ENCODE measurements at regions not wholly inside any gene's neighbourhood (a gene's known extent, or its start where the extent isn't known, plus 50 kb on each side); places are given as distances from the start of the nearest gene placed in this dataset.

GRCh38 chr1:239306426-239306825 is 79.9 kb upstream of the CHRM3 start:
- H3K27ac ChIP-seq: no peak overlapping the region
- TF ChIP-seq, protein P1, sequence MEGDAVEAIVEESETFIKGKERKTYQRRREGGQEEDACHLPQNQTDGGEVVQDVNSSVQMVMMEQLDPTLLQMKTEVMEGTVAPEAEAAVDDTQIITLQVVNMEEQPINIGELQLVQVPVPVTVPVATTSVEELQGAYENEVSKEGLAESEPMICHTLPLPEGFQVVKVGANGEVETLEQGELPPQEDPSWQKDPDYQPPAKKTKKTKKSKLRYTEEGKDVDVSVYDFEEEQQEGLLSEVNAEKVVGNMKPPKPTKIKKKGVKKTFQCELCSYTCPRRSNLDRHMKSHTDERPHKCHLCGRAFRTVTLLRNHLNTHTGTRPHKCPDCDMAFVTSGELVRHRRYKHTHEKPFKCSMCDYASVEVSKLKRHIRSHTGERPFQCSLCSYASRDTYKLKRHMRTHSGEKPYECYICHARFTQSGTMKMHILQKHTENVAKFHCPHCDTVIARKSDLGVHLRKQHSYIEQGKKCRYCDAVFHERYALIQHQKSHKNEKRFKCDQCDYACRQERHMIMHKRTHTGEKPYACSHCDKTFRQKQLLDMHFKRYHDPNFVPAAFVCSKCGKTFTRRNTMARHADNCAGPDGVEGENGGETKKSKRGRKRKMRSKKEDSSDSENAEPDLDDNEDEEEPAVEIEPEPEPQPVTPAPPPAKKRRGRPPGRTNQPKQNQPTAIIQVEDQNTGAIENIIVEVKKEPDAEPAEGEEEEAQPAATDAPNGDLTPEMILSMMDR (conservative IDR thresholded peaks at IDR 0.05): no peak
- TF ChIP-seq ZFX (IDR thresholded peaks at IDR 0.05): no peak

DNA sequence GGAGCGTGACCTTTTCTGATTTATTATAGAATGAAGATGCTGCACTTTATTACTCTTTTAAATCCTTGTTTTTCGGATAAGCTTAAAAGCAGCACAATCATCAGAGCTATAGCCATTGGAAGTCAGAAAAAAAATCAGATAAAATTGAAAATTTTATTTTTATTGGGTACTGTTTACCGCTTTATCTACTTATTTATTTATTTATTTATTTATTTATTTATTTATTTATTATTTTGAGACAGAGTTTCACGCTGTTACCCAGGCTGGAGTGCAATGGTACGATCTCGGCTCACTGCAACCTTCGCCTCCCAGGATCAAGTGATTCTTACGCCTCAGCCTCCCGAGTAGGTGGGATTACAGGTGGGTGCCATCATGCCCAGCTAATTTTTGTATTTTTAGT is 83.1 kb upstream of the CHRM3 start:
- H3K27ac ChIP-seq: no peak overlapping the region
- no peak for TF ChIP-seq ZFX (IDR thresholded peaks at IDR 0.05)
- TF ChIP-seq, protein P1 (conservative IDR thresholded peaks at IDR 0.05): no peak

DNA sequence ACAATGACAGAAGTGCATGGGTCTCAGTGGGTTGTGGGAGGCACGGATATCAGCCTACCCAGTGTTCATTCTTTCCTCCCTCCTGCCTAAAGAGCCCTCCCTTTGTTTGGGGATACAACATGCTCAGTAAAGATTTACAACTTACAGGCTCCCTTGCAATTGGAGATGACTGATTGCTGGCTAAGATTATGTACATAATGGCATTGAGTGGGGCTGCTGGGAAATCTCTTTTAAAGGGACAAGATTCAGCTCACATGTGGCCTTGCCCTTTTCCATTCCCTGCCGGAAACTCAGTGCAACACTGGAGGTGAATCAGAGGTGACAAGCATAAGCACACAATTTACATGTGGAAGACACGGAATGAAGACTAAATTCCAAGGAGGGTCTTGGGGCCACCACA is 83.7 kb upstream of the CHRM3 start:
- no peak for TF ChIP-seq ZFX (IDR thresholded peaks at IDR 0.05)
- TF ChIP-seq, protein P1 (conservative IDR thresholded peaks at IDR 0.05): no peak
- no peak overlapping the region for H3K27ac ChIP-seq

GRCh38 chr1:239301251-239301650 is 85.1 kb upstream of the CHRM3 start:
- TF ChIP-seq, protein P1 (conservative IDR thresholded peaks at IDR 0.05): no peak
- no peak for TF ChIP-seq ZFX (IDR thresholded peaks at IDR 0.05)
- no peak overlapping the region for H3K27ac ChIP-seq

DNA sequence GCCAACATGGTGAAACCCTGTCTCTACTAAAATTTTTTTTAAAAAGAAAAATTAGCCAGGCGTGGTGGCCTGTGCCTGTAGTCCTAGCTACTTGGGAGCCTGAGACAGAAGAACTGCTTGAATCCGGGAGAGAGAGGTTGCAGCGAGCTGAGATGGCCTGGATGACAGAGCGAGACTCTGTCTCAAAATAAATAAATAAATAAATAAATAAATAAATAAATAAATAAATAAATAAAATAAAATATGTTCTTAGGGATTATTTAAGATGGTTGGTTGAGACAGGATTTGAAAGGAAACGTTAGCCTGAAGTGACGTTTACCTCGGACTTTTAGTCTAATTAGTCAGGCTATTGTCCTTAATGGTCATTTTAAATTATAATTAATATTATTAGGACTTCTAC is 88.5 kb upstream of the CHRM3 start:
- H3K27ac ChIP-seq: no peak overlapping the region
- TF ChIP-seq, protein P1 (conservative IDR thresholded peaks at IDR 0.05): no peak

- TF ChIP-seq ZFX (IDR thresholded peaks at IDR 0.05): no peak
- TF ChIP-seq, protein P1 (conservative IDR thresholded peaks at IDR 0.05): no peak
- no peak overlapping the region for H3K27ac ChIP-seq
Observed at GRCh38 chr1:239293350-239294110, 92.8 kb upstream of the CHRM3 start.

- H3K27ac ChIP-seq: no peak overlapping the region
- TF ChIP-seq, protein P1 (conservative IDR thresholded peaks at IDR 0.05): no peak
- no peak for TF ChIP-seq ZFX (IDR thresholded peaks at IDR 0.05)
Observed at GRCh38 chr1:239288820-239289554, 97.4 kb upstream of the CHRM3 start.
